ENCODE measurements at regions not wholly inside any gene's neighbourhood (a gene's known extent, or its start where the extent isn't known, plus 50 kb on each side); places are given as distances from the start of the nearest gene placed in this dataset.

- no peak for TF ChIP-seq CTCF (IDR thresholded peaks at IDR 0.05)
- no peak for TF ChIP-seq ZFX (IDR thresholded peaks at IDR 0.05; ENCODE audit: borderline replicate concordance)
- no peak overlapping the region for H3K27ac ChIP-seq
Observed at GRCh38 chr4:77367638-77368037, 210.6 kb downstream of the CCNG2 start.

GRCh38 chr4:77372375-77372774 is 215.4 kb downstream of the CCNG2 start:
- no peak overlapping the region for H3K27ac ChIP-seq
- TF ChIP-seq CTCF (IDR thresholded peaks at IDR 0.05) (no peak), ZFX (IDR thresholded peaks at IDR 0.05; ENCODE audit: borderline replicate concordance) (no peak)

GRCh38 chr4:77375866-77376607 is 219.0 kb downstream of the CCNG2 start:
- no peak overlapping the region for H3K27ac ChIP-seq
- TF ChIP-seq ZFX (IDR thresholded peaks at IDR 0.05; ENCODE audit: borderline replicate concordance), result no peak
- no peak for TF ChIP-seq CTCF (IDR thresholded peaks at IDR 0.05)

GRCh38 chr4:77376788-77377460 is 219.9 kb downstream of the CCNG2 start:
- H3K27ac ChIP-seq, result no peak overlapping the region
- TF ChIP-seq ZFX (IDR thresholded peaks at IDR 0.05; ENCODE audit: borderline replicate concordance) (no peak), CTCF (IDR thresholded peaks at IDR 0.05) (peak; percentile 10; the same call in 1 of the 2 replicates)

- no peak overlapping the region for H3K27ac ChIP-seq
- TF ChIP-seq CTCF (IDR thresholded peaks at IDR 0.05) (no peak), ZFX (IDR thresholded peaks at IDR 0.05; ENCODE audit: borderline replicate concordance) (no peak)
Observed at GRCh38 chr4:77384094-77384493, 221.5 kb upstream of the CXCL13 start.

GRCh38 chr4:77385124-77385969 is 220.3 kb upstream of the CXCL13 start:
- peak; percentile 88 for TF ChIP-seq CTCF (IDR thresholded peaks at IDR 0.05)
- TF ChIP-seq ZFX (IDR thresholded peaks at IDR 0.05; ENCODE audit: borderline replicate concordance), result no peak
- H3K27ac ChIP-seq, result no peak overlapping the region

Data from 22Rv1 (cell line).